GM12865 (cell line): ENCODE measurements at regions not wholly inside any gene's neighbourhood (a gene's known extent, or its start where the extent isn't known, plus 50 kb on each side); places are given as distances from the start of the nearest gene placed in this dataset.

ENCODE experiments used
- DNase-seq: peaks from one replicate; pipeline ENCODE4 v3.0.0; 2010; ENCODE audit warnings: low read depth
- H3K4me3 ChIP-seq: 2 replicates; pipeline ENCODE4 v1.5.1; 2011; ENCODE audit warnings: mild to moderate bottlenecking, low read depth, low read length, control low read depth
- TF ChIP-seq, protein P1 (sequence below): IDR thresholded peaks from 2 replicates; pipeline ENCODE4 v1.5.1; 2011; ENCODE audit warnings: low read length, control low read depth, low read depth, inconsistent platforms; ENCODE audit not compliant: insufficient read depth; ENCODE audit errors: missing control alignments

- TF ChIP-seq, protein P1, sequence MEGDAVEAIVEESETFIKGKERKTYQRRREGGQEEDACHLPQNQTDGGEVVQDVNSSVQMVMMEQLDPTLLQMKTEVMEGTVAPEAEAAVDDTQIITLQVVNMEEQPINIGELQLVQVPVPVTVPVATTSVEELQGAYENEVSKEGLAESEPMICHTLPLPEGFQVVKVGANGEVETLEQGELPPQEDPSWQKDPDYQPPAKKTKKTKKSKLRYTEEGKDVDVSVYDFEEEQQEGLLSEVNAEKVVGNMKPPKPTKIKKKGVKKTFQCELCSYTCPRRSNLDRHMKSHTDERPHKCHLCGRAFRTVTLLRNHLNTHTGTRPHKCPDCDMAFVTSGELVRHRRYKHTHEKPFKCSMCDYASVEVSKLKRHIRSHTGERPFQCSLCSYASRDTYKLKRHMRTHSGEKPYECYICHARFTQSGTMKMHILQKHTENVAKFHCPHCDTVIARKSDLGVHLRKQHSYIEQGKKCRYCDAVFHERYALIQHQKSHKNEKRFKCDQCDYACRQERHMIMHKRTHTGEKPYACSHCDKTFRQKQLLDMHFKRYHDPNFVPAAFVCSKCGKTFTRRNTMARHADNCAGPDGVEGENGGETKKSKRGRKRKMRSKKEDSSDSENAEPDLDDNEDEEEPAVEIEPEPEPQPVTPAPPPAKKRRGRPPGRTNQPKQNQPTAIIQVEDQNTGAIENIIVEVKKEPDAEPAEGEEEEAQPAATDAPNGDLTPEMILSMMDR: no peak
- no peak overlapping the region for H3K4me3 ChIP-seq
- DNase-seq: no peak
Measured at GRCh38 chr3:36269274-36269673, 111.0 kb upstream of the STAC start.

DNA sequence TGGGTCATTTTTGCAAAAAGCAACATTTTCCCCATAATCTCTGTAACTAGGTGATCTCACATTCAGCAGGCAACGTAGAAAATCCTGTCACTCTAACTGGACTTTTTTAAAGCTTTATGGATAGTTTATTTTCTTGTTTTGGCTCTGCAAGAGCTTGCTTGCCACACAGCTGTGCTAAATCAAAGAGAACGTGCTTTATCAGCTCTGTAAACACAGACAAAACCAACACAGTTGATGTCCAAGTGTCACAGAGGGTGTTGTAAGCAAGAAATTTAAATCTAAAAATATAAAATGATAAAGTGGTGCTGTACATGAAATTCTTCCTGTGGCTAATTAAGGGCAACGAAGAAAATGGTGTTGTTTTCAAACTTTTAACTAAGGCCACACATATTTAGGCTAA lies 97.5 kb upstream of the STAC start:
- TF ChIP-seq, protein P1: no peak
- no peak overlapping the region for H3K4me3 ChIP-seq
- DNase-seq: no peak

DNA sequence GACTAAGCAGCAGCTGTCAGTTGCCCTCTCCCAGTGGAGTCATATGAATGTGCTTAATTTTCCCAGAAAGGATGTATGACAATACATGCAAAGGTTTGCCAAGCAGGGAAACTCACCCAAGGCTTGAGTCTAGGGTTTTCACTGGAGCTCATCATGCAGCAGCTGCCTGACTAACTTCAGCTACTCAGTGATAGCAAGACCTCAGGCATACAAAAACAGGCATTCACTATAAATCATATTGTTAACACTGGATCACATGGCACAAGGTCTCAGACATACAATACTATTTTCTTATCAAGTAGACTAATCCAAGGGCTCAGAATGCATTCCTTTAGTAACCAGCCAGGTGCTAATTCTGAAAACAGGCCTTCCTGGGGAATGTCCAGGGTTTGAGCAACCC lies 85.0 kb upstream of the STAC start:
- no peak overlapping the region for H3K4me3 ChIP-seq
- no peak for DNase-seq
- TF ChIP-seq, protein P1: no peak

GRCh38 chr3:36297195-36297594 lies 83.1 kb upstream of the STAC start:
- no peak overlapping the region for H3K4me3 ChIP-seq
- TF ChIP-seq, protein P1: no peak
- no peak for DNase-seq

GRCh38 chr3:36298188-36298587 lies 82.1 kb upstream of the STAC start:
- TF ChIP-seq, protein P1: no peak
- no peak overlapping the region for H3K4me3 ChIP-seq
- no peak for DNase-seq

GRCh38 chr3:36302158-36302509 lies 78.2 kb upstream of the STAC start:
- DNase-seq: no peak
- TF ChIP-seq, protein P1: no peak
- H3K4me3 ChIP-seq: no peak overlapping the region

DNA sequence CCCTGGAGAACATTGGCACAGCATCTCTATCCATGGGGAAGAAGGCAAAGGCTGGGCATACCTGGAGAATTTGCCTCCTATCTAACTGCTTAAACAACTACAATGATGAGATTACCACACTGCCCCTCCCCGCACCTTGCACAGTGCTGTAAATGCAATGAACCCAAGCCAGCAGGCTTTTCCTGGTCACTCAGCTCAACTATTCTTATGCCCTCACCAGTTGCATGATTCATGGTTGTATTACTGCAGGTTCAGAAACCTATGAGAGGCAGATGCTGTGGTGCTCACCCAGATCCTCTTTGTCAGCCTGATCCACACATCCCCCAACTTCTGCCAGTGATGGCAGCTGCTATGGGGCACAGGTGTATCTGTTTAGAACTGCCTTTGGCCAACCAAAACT lies 77.7 kb upstream of the STAC start:
- no peak for DNase-seq
- H3K4me3 ChIP-seq: no peak overlapping the region

More for the DNA sequence above, 77.7 kb upstream of the STAC start:
- TF ChIP-seq, protein P1: no peak
